ENCODE measurements at regions not wholly inside any gene's neighbourhood (a gene's known extent, or its start where the extent isn't known, plus 50 kb on each side); places are given as distances from the start of the nearest gene placed in this dataset.

DNA sequence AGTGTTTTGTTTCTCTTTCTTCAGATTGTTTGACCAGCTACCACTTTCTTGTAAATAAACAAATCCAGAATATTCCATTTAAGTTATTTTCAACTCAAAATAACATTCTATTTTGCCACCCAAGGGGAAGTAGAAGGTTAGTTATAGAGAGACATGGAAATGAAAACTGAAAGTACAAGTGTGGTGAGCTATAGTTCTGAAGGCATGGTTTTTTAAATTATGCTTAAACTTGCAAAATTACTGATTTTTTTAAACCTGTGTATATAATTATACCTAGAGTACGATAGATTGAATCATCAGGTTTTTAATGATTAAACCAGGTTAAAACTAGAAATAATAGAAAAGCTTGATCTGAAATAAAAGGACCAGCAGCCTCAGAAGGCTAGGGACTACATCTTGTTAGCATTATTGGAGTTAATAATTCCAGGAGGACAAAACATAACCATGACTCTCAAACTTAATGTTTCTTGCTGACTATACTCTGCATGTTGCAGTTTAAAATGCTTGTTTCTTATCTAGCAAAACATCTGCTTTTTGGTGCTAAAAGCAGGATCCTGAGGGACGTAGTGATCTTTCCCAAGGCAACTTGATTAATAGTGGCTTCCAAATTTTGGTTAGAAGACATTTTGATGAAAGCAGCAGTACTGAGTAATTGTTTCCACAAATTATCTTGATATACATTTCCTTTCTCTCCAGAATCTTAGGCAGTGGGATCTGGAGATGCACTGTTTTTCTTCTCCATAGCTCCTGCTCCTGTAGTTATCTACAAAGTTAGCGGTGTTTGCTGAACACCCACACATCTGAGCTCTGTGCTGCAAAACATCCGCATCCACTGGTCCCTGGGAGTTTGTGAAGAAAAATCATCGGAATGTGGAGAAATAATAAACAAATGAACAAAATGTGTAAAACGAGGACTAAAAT is 327.2 kb upstream of the PKDCC start:
- Histone ChIP-seq H3K36me3 (ENCODE audit: control insufficient read depth, insufficient read depth, low read length) (no peaks in the 10 kb centered on the region), H3K27ac (ENCODE audit: low read length) (peak overlapping the region; percentile 43), H3K9me3 (replicated peaks; ENCODE audit: control insufficient read depth, low read depth, low read length) (no peaks in the 10 kb centered on the region), H3K4me3 (ENCODE audit: low read length) (no peak overlapping the region), H3K27me3 (ENCODE audit: control insufficient read depth, insufficient read depth, low read length) (no peaks in the 10 kb centered on the region), H3K4me1 (ENCODE audit: control insufficient read depth, insufficient read depth, low read length) (peaks cover 8% of the 10 kb centered on the region)
- WGBS (ENCODE audit: insufficient coverage), result no CpG with 5 or more reads among the region's 6 CpGs
- peak; percentile 87 for DNase-seq

- Histone ChIP-seq H3K4me3 (ENCODE audit: low read length) (no peak overlapping the region), H3K9me3 (replicated peaks; ENCODE audit: control insufficient read depth, low read depth, low read length) (no peaks in the 10 kb centered on the region), H3K4me1 (ENCODE audit: control insufficient read depth, insufficient read depth, low read length) (peaks cover 8% of the 10 kb centered on the region), H3K27ac (ENCODE audit: low read length) (no peak overlapping the region), H3K36me3 (ENCODE audit: control insufficient read depth, insufficient read depth, low read length) (no peaks in the 10 kb centered on the region), H3K27me3 (ENCODE audit: control insufficient read depth, insufficient read depth, low read length) (no peaks in the 10 kb centered on the region)
- peak; percentile 17 for DNase-seq
- WGBS (ENCODE audit: insufficient coverage), result no CpG with 5 or more reads among the region's 6 CpGs
Observed at GRCh38 chr2:41722668-41723369, 325.0 kb upstream of the PKDCC start.

DNA sequence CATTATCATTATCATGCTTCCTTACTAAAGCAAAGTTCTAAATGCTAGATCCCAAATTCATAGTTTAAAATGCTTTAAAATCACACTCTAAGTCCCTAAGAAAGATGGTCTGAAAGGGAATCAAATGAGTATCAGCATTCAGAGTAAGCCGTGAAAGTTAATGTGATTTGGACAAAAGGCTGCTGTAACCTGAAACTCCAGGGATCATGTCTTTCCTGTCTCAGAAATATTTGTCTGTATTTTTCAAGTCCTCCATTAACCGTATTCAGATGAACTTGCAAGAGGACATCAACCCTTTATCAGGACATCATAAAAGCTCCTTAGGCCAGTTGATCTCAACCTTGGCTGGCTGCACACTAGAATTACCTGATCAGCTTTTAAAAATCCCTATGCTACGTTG is 324.3 kb upstream of the PKDCC start:
- H3K27me3 ChIP-seq (ENCODE audit: control insufficient read depth, insufficient read depth, low read length), result no peaks in the 10 kb centered on the region
- 38% methylated on average over 3 of the region's 3 CpGs for WGBS (ENCODE audit: insufficient coverage)
- peaks cover 8% of the 10 kb centered on the region for H3K4me1 ChIP-seq (ENCODE audit: control insufficient read depth, insufficient read depth, low read length)
- peak; percentile 15 for DNase-seq
- no peaks in the 10 kb centered on the region for H3K36me3 ChIP-seq (ENCODE audit: control insufficient read depth, insufficient read depth, low read length)
- H3K9me3 ChIP-seq (replicated peaks; ENCODE audit: control insufficient read depth, low read depth, low read length), result no peaks in the 10 kb centered on the region
- H3K4me3 ChIP-seq (ENCODE audit: low read length), result no peak overlapping the region
- no peak overlapping the region for H3K27ac ChIP-seq (ENCODE audit: low read length)

DNA sequence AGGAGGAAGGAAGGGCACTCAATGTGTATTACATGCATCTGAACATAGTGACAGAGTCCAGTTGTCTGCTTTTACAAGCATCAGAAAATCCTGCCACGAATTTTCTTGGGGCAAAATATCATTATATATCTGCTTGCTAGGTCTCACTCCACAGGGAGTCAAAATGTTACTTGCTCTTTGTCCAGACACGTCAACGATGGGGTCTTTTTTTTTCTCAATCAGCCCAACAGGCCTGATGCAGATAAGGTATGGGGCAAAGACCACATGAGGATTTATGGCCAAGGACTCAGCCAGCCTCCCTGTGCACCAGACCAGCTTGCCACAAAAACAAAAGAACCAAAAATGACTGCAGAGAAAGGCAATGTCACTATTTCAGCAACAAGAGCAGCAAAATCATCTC is 323.4 kb upstream of the PKDCC start:
- 42% methylated on average over 3 of the region's 3 CpGs for WGBS (ENCODE audit: insufficient coverage)
- Histone ChIP-seq H3K4me1 (ENCODE audit: control insufficient read depth, insufficient read depth, low read length) (peaks cover 8% of the 10 kb centered on the region), H3K27ac (ENCODE audit: low read length) (no peak overlapping the region)

DNA sequence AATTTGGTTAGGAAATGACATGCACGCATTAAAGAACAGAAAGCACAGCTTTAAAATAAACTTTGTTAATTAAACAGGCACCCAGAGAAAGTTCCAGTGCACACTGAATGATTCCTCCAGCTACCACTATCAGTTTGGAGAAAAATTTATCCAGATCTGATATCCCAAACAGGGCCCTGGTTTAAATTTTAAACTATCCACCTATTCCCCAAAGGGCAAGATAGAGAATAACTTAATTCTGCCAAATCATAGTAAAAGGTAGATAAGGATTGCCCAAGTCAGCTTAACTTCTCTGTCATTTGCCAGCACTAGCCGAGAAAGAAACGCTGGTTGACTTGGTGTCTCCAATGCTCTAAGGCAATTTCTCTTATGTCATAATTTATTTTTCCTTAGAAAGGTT is 321.9 kb upstream of the PKDCC start:
- Histone ChIP-seq H3K36me3 (ENCODE audit: control insufficient read depth, insufficient read depth, low read length) (no peaks in the 10 kb centered on the region), H3K9me3 (replicated peaks; ENCODE audit: control insufficient read depth, low read depth, low read length) (no peaks in the 10 kb centered on the region), H3K4me1 (ENCODE audit: control insufficient read depth, insufficient read depth, low read length) (peaks cover 4% of the 10 kb centered on the region), H3K27ac (ENCODE audit: low read length) (no peak overlapping the region), H3K27me3 (ENCODE audit: control insufficient read depth, insufficient read depth, low read length) (no peaks in the 10 kb centered on the region), H3K4me3 (ENCODE audit: low read length) (no peak overlapping the region)
- WGBS (ENCODE audit: insufficient coverage), result no CpG with 5 or more reads among the region's 3 CpGs
- no peak for DNase-seq

More for the DNA sequence above, 323.4 kb upstream of the PKDCC start:
- no peak for DNase-seq
- no peaks in the 10 kb centered on the region for H3K9me3 ChIP-seq (replicated peaks; ENCODE audit: control insufficient read depth, low read depth, low read length)
- H3K4me3 ChIP-seq (ENCODE audit: low read length), result no peak overlapping the region
- H3K27me3 ChIP-seq (ENCODE audit: control insufficient read depth, insufficient read depth, low read length), result no peaks in the 10 kb centered on the region
- no peaks in the 10 kb centered on the region for H3K36me3 ChIP-seq (ENCODE audit: control insufficient read depth, insufficient read depth, low read length)

GRCh38 chr2:41726364-41726763 is 321.5 kb upstream of the PKDCC start:
- H3K4me1 ChIP-seq (ENCODE audit: control insufficient read depth, insufficient read depth, low read length), result peaks cover 4% of the 10 kb centered on the region
- no peak overlapping the region for H3K4me3 ChIP-seq (ENCODE audit: low read length)
- no peaks in the 10 kb centered on the region for H3K36me3 ChIP-seq (ENCODE audit: control insufficient read depth, insufficient read depth, low read length)
- 83% methylated on average over 4 of the region's 6 CpGs for WGBS (ENCODE audit: insufficient coverage)
- no peaks in the 10 kb centered on the region for H3K27me3 ChIP-seq (ENCODE audit: control insufficient read depth, insufficient read depth, low read length)
- no peaks in the 10 kb centered on the region for H3K9me3 ChIP-seq (replicated peaks; ENCODE audit: control insufficient read depth, low read depth, low read length)
- no peak for DNase-seq
- no peak overlapping the region for H3K27ac ChIP-seq (ENCODE audit: low read length)

DNA sequence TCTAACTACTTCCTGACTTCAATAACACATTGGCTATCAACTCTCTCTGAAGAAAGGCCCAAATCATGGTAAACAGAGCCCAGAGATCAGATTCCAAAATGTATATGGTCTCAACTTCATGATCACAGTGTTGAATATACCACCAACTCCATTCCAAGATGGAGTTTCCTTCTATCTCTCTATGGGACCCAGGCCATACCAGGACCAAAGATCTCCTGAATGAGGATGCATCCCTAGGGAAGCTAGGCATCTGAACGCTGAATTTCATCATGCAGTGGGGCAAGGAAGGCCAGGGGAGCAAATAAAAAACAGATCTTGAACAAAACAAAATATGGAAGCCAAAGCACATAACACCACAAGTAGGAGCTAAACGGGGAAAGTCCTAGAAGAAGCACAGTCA is 320.7 kb upstream of the PKDCC start:
- H3K27me3 ChIP-seq (ENCODE audit: control insufficient read depth, insufficient read depth, low read length), result no peaks in the 10 kb centered on the region
- 50% methylated on average over 1 of the region's 2 CpGs for WGBS (ENCODE audit: insufficient coverage)
- no peak overlapping the region for H3K4me3 ChIP-seq (ENCODE audit: low read length)
- no peak overlapping the region for H3K27ac ChIP-seq (ENCODE audit: low read length)
- H3K4me1 ChIP-seq (ENCODE audit: control insufficient read depth, insufficient read depth, low read length), result peaks cover 4% of the 10 kb centered on the region
- no peak for DNase-seq
- no peaks in the 10 kb centered on the region for H3K9me3 ChIP-seq (replicated peaks; ENCODE audit: control insufficient read depth, low read depth, low read length)
- H3K36me3 ChIP-seq (ENCODE audit: control insufficient read depth, insufficient read depth, low read length), result no peaks in the 10 kb centered on the region

DNA sequence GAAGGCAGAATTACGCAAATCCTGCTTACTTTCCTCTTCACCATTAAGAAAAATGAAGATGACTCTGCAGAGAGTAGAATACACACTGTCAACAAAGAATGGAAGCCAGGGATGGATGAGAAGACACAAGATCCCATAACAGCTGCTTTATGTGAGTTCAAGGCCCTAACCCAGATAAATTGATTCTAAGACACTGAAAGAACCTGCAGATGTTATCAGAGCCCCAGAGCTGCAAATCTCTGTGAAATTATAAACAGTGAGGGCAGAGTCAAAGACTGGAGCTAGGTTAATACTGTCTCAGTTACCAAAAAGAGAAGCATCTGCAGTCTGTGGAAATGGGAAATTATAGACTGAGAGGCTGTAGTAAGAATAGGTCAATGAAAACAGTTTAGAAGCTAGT is 320.1 kb upstream of the PKDCC start:
- no peaks in the 10 kb centered on the region for H3K27me3 ChIP-seq (ENCODE audit: control insufficient read depth, insufficient read depth, low read length)
- no CpG with 5 or more reads among the region's 1 CpG for WGBS (ENCODE audit: insufficient coverage)
- DNase-seq, result no peak
- H3K36me3 ChIP-seq (ENCODE audit: control insufficient read depth, insufficient read depth, low read length), result no peaks in the 10 kb centered on the region
- H3K9me3 ChIP-seq (replicated peaks; ENCODE audit: control insufficient read depth, low read depth, low read length), result no peaks in the 10 kb centered on the region
- peaks cover 3% of the 10 kb centered on the region for H3K4me1 ChIP-seq (ENCODE audit: control insufficient read depth, insufficient read depth, low read length)
- no peak overlapping the region for H3K27ac ChIP-seq (ENCODE audit: low read length)
- no peak overlapping the region for H3K4me3 ChIP-seq (ENCODE audit: low read length)

GRCh38 chr2:41728788-41729338 is 319.0 kb upstream of the PKDCC start:
- H3K27me3 ChIP-seq (ENCODE audit: control insufficient read depth, insufficient read depth, low read length), result no peaks in the 10 kb centered on the region
- H3K9me3 ChIP-seq (replicated peaks; ENCODE audit: control insufficient read depth, low read depth, low read length), result no peaks in the 10 kb centered on the region
- WGBS (ENCODE audit: insufficient coverage), result 50% methylated on average over 1 of the region's 5 CpGs
- H3K4me3 ChIP-seq (ENCODE audit: low read length), result no peak overlapping the region
- H3K27ac ChIP-seq (ENCODE audit: low read length), result no peak overlapping the region
- no peak for DNase-seq
- no peaks in the 10 kb centered on the region for H3K4me1 ChIP-seq (ENCODE audit: control insufficient read depth, insufficient read depth, low read length)
- no peaks in the 10 kb centered on the region for H3K36me3 ChIP-seq (ENCODE audit: control insufficient read depth, insufficient read depth, low read length)

DNA sequence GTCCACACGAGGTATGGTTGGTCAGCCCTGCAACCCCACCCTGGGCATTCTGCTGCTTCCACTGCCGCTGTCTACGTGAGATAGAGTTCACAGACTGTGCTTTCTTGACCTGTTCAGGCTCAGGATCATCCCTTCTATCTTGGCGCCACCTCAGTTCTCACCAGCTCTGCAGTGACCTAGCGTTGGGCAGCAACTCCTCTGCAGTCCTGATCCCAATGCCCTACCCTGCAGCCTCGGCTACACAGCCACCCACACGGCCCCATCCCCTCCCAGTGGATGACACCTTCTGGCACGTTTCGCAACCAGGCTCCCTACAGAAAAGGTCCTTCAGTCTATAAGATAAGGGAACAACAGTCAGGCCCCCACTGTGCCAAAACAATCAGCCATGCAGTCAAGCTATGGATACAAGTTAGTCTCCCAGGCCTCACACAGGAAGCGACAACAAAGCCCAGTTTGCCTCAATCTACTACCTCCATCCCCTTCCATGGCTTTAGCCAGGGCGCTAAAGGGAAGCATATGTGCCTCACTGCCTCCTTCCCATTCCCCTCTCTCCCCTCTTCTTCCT is 317.9 kb upstream of the PKDCC start:
- Histone ChIP-seq H3K4me3 (ENCODE audit: low read length) (no peak overlapping the region), H3K4me1 (ENCODE audit: control insufficient read depth, insufficient read depth, low read length) (no peaks in the 10 kb centered on the region), H3K27me3 (ENCODE audit: control insufficient read depth, insufficient read depth, low read length) (no peaks in the 10 kb centered on the region), H3K9me3 (replicated peaks; ENCODE audit: control insufficient read depth, low read depth, low read length) (no peaks in the 10 kb centered on the region), H3K27ac (ENCODE audit: low read length) (no peak overlapping the region), H3K36me3 (ENCODE audit: control insufficient read depth, insufficient read depth, low read length) (no peaks in the 10 kb centered on the region)
- DNase-seq, result no peak
- WGBS (ENCODE audit: insufficient coverage), result 77% methylated on average over 9 of the region's 11 CpGs

All from muscle of leg (tissue), 3 donors.